ENCODE measurements at regions not wholly inside any gene's neighbourhood (a gene's known extent, or its start where the extent isn't known, plus 50 kb on each side); places are given as distances from the start of the nearest gene placed in this dataset.

GRCh38 chr1:56417646-56418045 is 161.7 kb downstream of the PLPP3 start:
- DNase-seq (ENCODE audit: low spot score): no peak

DNA sequence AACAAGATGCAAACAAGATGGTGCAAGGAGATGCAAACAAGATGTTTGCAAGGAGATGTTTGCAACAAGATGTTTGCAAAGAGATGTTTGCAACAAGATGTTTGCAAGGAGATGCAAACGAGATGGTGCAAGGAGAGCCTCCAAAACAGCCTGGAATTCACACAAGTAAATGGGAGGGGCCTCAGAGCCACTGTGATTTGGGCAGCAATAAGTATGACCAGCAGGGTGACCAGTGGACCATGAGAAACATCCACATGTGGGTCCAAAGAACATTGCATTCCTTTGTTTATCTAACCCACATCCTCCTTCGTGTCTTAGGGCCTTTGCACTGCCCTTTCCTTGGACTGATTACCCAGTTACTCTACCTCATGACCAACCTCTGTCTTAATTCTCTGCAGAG is 162.9 kb downstream of the PLPP3 start:
- no peak for DNase-seq (ENCODE audit: low spot score)

DNA sequence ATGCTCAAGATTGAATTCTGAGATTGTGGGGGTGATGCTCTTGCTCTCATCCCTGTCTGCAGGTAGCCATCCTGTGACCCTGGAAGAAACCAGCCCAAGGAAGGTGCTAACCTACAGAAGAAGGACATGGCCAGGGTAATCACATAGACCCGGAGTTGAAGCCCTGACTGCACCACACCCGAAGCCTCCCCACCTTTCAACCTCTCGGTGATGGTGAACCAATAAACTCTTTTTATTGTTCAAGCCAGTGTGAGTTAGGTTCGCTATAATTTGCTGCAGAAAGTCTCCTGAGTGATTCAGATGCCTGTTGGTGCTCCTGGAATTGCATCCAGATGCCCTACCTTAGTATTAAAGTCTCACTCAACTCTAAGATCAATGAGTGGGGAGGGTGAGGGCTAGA is 163.6 kb downstream of the PLPP3 start:
- no peak for DNase-seq (ENCODE audit: low spot score)

DNA sequence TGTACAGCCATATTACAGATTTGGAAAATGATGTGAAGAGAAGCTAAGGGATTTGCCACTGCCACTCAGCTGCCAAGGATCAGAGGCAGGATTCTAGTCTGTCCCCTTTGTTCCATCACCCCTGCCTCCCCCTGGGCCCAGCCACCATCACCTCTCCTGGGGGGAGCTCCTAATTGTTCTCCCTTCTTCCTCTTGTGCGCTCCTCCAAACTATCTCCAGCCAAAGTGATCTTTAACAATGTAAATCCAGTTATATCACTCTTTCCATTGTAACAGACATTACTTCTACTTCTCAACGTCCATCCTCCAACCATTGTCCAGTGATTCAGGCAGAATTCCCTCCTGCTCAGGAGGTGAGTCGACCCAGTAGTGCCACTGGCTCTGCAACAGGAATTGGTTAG is 164.1 kb downstream of the PLPP3 start:
- DNase-seq (ENCODE audit: low spot score): no peak

DNA sequence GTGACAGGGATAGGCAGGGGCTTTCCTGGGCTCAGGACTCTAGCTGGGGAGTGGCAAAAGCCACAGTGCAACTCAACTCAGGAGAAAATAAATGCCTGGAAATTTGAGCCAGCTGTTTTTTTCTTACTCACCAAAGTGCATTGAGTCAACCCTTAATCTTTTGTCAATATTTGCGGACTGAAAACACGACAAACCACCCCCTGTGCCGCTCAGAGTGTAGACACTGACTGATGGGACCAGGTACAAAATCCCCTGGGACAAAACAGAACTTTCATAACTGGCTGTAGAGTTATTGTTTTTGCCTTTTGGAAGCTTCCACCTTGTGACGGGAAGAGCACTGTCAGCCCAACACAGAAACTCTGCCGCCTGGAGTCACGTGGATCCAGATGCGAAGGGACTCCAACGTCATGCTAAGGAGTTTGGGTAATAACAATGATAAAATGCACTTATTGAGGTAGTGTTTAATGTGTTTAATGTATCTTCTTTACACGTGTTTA is 164.6 kb downstream of the PLPP3 start:
- DNase-seq (ENCODE audit: low spot score): no peak

DNA sequence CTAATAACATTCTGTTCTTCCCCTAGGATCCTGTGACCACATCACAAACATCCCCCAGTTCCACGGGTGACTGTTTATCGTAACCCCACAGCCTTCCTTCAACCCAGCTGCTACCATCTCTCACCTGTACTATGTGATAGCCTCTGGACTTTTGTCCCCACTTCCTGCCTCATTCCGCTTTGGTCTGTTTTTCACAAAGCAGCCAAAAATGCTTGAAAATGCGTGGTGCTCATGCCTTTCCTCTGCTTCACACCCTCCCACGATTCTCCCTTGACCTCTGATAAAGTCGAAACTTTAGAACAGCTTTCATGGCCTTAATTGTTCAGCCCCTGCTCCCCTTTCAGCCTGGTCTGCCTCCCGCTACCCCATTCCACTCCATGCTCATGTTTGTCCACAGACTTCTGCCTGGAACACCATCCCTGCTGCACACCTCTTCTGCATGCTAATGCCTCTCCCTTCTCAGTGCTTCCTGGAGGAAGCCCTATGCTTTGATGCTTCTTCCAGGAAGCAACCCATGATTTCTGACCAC is 165.6 kb downstream of the PLPP3 start:
- DNase-seq (ENCODE audit: low spot score): no peak

DNA sequence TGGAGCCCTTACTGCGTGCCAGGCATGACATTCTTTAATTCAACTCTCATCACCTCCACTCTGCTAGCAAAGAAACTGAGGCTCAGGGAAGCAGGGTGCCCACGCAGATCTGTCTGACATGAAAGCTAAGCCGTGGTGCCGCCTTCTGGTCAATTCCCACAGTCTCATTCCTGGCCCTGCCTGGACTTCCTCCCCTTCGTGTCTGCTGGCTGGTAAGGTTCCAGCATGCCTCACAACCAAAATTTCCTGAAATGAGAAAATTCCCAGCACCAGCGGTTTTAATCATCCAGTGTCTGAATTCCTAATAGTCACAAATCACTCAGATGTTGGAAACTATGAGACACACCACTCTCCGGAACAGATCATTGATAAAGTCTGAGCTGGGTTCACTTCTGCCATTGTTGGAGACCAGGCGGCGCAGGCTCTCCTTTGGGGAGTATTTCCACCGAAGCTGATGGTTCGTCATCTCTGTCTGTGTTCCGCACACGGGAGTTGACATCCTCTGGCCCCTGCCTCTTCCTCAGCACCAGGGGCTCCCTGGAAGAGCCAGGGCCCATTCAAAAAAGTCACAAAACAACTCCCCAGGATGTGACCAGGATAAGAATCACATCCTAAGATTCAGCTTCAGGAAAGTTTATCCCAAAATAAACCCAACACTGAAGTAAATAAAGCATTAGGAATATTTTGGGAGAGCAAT is 167.7 kb downstream of the PLPP3 start:
- DNase-seq (ENCODE audit: low spot score): no peak

DNA sequence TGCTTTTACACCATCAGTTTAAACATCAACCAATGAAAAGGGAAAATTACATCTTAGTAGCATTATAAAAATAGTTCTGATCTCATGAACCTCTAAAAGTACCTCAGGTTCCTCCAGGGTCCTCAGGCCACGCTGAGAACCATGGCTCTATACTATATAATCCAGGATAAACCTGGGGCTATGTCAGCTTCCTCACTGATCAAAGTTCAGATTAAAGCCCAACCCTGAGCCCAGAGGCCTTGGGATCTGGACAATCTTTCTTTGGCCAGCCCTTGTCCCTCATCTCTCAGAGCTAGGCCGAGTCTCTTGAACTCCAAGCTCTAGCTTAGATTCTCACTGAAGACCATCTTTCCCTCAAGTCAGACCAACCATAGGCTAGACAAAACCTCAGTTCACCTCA is 168.3 kb downstream of the PLPP3 start:
- no peak for DNase-seq (ENCODE audit: low spot score)

GRCh38 chr1:56410405-56410804 is 169.0 kb downstream of the PLPP3 start:
- DNase-seq (ENCODE audit: low spot score): no peak

DNA sequence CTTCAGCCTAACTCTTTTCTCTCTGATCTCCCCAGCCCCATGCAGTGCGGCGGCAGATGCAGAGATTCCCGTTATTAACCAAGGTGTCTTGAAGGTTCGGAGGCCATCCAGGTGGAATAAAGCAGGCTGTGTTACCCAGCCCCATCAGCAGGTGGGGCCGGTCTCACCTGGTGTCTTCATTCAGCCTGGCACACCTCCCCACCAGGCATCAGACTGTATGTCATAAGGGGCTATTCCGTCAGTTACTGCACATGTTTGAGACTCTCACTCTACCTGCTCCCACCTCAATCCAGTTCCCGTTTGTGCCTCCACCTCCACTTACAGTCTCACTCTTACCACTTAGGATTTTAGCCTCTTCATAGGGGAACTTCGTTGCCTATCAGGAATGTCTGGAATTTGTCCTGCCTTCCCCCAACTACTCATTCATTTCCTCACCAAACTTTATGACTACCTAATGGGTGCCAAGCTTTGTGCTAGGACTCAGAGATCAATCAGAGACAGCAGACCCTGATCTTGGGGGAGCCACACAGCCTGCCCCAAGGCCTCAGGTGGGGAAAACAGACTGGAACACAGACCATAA is 170.2 kb downstream of the PLPP3 start:
- DNase-seq (ENCODE audit: low spot score): no peak

DNA sequence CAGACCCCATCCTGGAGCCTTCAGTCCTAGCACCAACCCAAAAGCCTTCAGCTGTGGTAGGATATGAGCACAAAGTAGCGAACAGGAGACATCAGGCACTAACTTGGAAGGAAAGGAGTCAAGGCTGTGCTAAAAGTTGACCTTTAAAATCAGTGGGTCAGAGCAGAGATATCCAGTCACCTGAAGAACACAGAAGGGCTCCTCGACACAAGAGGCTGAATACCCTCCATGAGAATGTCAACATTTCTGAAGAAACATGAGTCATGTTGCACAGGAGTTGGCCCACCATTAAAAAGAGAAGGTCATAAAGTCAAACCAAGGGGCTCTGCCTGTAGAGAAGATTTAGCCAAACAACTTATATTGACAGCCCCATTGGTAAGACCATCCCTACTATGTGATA is 172.5 kb downstream of the PLPP3 start:
- DNase-seq (ENCODE audit: low spot score): no peak

DNA sequence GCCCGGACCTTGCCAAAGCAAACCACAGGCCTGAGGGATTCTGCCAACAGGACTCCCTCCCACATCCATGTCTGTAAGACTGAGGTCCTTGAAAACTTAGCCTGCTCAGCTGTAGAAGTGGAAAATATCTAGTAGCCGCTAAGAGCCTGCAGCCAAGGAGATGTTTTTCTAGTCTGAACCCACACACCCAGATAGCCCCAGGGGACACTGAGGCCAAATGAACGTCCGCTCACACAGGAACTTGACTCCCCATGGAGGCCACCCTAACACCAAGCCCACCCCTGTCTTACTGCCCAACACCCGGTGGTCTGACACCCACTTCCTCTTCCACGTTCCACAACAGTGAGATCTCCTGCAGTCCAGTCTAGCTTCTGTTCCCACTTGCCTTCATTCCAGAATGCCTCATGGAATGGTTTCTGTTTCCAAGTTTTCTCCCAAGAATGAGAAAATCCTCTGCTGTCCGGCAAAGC is 174.8 kb downstream of the PLPP3 start:
- DNase-seq (ENCODE audit: low spot score): no peak

GRCh38 chr1:56404066-56404465 is 175.3 kb downstream of the PLPP3 start:
- DNase-seq (ENCODE audit: low spot score): no peak

DNA sequence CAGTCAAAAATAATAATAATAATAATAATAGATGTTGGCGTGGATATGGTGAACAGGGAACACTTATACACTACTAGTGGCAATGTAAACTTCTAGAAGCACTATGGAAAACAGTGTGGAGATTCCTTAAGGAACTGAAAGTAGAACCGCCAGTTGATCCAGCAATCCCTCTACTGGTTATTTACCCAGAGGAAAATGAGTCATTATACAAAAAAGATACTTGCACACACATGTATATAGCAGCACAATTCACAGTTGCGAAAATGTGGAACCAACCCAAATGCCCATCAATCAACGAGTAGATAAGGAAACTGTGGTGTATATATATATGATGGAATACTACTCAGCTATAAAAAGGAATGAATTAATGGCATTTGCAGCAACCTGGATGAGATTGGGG is 176.0 kb downstream of the PLPP3 start:
- DNase-seq (ENCODE audit: low spot score): no peak

GRCh38 chr1:56401191-56401590 is 178.2 kb downstream of the PLPP3 start:
- DNase-seq (ENCODE audit: low spot score): no peak

- no peak for DNase-seq (ENCODE audit: low spot score)
Observed at GRCh38 chr1:56400526-56400925, 178.8 kb downstream of the PLPP3 start.

DNA sequence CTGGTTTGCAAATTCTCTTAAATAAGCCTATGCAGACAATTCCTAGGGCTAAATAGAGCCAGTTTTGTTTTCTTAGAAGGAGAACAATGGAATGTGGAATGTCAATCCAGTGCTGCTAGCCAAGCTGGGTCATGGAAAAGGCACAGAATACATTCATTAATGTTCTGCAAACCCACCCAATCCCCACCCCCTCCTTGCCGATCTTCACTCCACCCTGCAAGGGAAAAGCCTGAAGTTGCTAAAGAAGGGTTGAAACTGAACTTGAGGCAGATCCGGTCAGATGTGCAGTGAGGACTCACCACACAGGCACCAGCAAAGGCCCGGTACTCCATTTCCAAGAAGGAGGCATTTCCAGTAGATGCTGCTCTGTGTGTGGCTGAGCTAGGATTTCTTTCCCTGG is 179.6 kb downstream of the PLPP3 start:
- DNase-seq (ENCODE audit: low spot score): no peak

DNA sequence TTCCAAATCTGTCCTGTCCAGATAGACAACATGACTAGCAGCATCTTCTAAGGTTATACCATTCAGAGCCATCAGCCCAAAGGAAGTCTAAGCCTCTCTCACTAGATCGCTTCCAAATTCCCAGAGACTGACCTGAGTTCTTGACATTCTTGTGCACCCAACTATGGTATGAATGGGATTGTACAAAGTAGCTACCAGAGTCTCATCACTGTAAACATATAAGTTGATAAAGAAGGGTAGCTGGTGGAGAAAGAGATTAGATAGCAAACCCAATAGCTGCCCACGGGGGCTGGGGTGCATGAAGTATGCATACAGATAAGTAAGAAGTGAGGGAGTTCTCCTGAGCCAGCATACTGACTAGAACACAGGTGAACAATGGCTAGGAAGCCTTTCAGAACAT is 180.0 kb downstream of the PLPP3 start:
- no peak for DNase-seq (ENCODE audit: low spot score)

DNA sequence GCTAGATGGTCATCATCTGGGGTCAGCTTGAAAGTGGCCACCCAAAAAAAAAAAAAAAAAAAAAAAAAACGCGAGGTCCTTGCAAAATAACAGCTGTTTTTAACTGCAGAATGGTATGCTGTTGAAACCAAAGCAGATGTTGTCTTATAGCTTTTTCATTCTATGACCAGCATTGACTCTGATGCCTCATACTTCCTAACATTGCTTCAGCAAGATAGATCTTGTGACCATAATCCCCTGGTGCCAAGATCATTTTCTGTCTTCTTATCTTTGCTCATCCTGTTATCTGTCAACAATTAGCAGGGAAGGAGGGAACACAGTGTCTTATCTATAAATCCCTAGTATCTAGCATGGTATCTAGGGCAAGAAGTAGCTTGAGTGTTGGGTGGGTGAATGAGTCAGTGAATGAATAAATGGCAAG is 181.5 kb downstream of the PLPP3 start:
- no peak for DNase-seq (ENCODE audit: low spot score)

DNA sequence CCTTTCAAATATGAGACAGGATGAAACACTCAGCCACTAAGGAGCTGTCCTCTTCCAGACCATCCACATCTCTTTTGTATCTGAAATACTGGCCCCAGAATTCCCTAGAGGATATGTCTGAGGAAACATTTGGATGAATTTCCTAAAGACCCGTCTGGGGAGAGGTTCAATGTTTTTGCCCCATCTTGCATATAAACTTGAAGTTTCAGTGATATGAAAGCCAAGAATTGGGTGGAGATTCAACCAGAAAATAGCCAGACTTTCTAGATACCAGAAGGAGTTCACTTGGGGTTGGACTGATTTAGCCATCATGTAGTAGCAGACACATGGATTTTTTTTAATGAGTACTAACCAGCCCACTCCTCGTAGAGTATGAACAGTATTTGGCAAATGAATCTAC is 182.0 kb downstream of the PLPP3 start:
- no peak for DNase-seq (ENCODE audit: low spot score)

GRCh38 chr1:56396581-56396980 is 182.8 kb downstream of the PLPP3 start:
- DNase-seq (ENCODE audit: low spot score): no peak

DNA sequence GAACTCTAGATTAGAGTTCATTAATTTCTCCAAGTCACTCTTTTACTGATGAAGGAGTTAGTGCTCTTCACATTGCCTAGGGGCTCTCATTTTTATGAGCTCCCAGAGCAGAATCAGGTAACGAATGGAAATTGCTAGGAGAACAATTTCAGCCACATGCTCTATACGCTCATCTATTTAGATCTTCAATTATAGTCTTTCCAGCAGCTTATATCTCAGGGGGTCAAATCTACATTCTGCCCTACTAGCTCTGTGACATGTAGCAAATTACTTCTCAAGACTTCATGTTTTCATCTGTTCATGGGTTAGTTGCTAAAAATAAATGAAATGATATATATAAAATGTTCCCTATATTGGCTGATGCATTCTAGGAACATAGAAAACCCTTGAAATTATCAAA is 183.6 kb downstream of the PLPP3 start:
- no peak for DNase-seq (ENCODE audit: low spot score)

GRCh38 chr1:56394298-56394697 is 185.1 kb downstream of the PLPP3 start:
- DNase-seq (ENCODE audit: low spot score): no peak

Data from CD4-positive, alpha-beta T cell treated with Interleukin-15 for 4 hours (primary cell).